Osteoblast (primary cell): ENCODE measurements at regions not wholly inside any gene's neighbourhood (a gene's known extent, or its start where the extent isn't known, plus 50 kb on each side); places are given as distances from the start of the nearest gene placed in this dataset.

ENCODE experiments used
- DNase-seq: peaks from one replicate; pipeline ENCODE4 v3.0.0; 2011; ENCODE audit warnings: low spot score, mixed read lengths; ENCODE audit not compliant: insufficient read length; ENCODE audit errors: missing footprints
- H2AFZ ChIP-seq: 2 replicates; pipeline ENCODE4 v1.6.0; 2011; ENCODE audit warnings: mild to moderate bottlenecking, low read length
- H3K27ac ChIP-seq: 2 replicates; pipeline ENCODE4 v1.5.1; 2011; ENCODE audit warnings: mild to moderate bottlenecking, low read depth, low read length, moderate library complexity
- H3K27me3 ChIP-seq: 2 replicates; pipeline ENCODE4 v1.6.0; 2012; ENCODE audit warnings: mild to moderate bottlenecking, control low read depth, inconsistent platforms, low read length, moderate library complexity; ENCODE audit not compliant: insufficient read depth
- H3K36me3 ChIP-seq: 2 replicates; pipeline ENCODE4 v1.5.1; 2011; ENCODE audit warnings: mild to moderate bottlenecking, low read length, control low read depth, moderate library complexity; ENCODE audit not compliant: insufficient read depth
- H3K4me1 ChIP-seq: 2 replicates; pipeline ENCODE4 v1.5.1; 2011; ENCODE audit warnings: mild to moderate bottlenecking, low read length, control low read depth, moderate library complexity; ENCODE audit not compliant: insufficient read depth
- H3K4me2 ChIP-seq: 2 replicates; pipeline ENCODE4 v1.6.0; 2011; ENCODE audit warnings: mild to moderate bottlenecking, low read length; ENCODE audit not compliant: insufficient read depth
- H3K4me3 ChIP-seq: fragments of 200-600 bp; sonication (generic); 3 replicates; pipeline ENCODE4 v1.5.1; 2012; ENCODE audit warnings: mild to moderate bottlenecking, low read length, inconsistent platforms; ENCODE audit not compliant: insufficient read depth
- H3K79me2 ChIP-seq: 2 replicates; pipeline ENCODE4 v1.6.0; 2012; ENCODE audit warnings: mild to moderate bottlenecking, low read length, control low read depth, inconsistent platforms; ENCODE audit not compliant: insufficient read depth
- H3K9me3 ChIP-seq: 2 replicates; pipeline ENCODE4 v1.5.1; 2011; ENCODE audit warnings: low read depth, low read length, control low read depth
- H4K20me1 ChIP-seq: 2 replicates; pipeline ENCODE4 v1.6.0; 2012; ENCODE audit warnings: mild to moderate bottlenecking, low read length, control low read depth; ENCODE audit not compliant: insufficient read depth
- TF ChIP-seq, protein P1 (sequence below): IDR thresholded peaks from 2 replicates; pipeline ENCODE4 v1.5.1; 2011; ENCODE audit warnings: mild to moderate bottlenecking, low read depth, low read length, moderate library complexity; ENCODE audit errors: extremely low read depth

GRCh38 chr13:22108283-22108942 is 437.5 kb downstream of the FGF9 start:
- TF ChIP-seq, protein P1, sequence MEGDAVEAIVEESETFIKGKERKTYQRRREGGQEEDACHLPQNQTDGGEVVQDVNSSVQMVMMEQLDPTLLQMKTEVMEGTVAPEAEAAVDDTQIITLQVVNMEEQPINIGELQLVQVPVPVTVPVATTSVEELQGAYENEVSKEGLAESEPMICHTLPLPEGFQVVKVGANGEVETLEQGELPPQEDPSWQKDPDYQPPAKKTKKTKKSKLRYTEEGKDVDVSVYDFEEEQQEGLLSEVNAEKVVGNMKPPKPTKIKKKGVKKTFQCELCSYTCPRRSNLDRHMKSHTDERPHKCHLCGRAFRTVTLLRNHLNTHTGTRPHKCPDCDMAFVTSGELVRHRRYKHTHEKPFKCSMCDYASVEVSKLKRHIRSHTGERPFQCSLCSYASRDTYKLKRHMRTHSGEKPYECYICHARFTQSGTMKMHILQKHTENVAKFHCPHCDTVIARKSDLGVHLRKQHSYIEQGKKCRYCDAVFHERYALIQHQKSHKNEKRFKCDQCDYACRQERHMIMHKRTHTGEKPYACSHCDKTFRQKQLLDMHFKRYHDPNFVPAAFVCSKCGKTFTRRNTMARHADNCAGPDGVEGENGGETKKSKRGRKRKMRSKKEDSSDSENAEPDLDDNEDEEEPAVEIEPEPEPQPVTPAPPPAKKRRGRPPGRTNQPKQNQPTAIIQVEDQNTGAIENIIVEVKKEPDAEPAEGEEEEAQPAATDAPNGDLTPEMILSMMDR = no peak
- Histone ChIP-seq H3K4me1 (no peaks in the 10 kb centered on the region), H4K20me1 (no peaks in the 10 kb centered on the region), H3K79me2 (no peaks in the 10 kb centered on the region), H2AFZ (no peak overlapping the region), H3K27me3 (no peaks in the 10 kb centered on the region), H3K9me3 (no peaks in the 10 kb centered on the region), H3K27ac (no peak overlapping the region), H3K4me2 (no peak overlapping the region), H3K4me3 (no peak overlapping the region), H3K36me3 (no peaks in the 10 kb centered on the region)
- no peak for DNase-seq

DNA sequence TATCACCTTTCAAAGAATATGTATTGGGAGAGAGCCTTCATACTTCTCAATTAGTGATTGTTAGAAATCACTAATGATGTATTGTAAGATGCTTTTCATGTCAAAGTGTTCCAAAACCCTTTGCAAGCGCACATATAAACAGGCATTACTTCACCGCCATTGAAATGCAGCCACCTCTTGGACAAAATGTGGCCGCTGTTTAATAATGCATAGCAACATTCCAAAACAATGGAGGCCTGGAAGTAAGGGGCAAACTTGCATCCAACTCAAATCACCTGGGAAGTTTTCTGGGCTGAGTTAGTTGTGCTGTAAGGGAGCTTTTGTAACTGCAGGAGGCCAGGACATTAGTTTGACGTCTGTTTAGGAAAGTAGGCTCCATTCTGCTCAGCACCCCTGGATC is 438.1 kb downstream of the FGF9 start:
- no peak overlapping the region for H3K4me2 ChIP-seq
- no peaks in the 10 kb centered on the region for H4K20me1 ChIP-seq
- H3K27ac ChIP-seq = no peak overlapping the region
- no peaks in the 10 kb centered on the region for H3K27me3 ChIP-seq
- H3K79me2 ChIP-seq = no peaks in the 10 kb centered on the region
- TF ChIP-seq, protein P1 = no peak
- DNase-seq = no peak
- H3K9me3 ChIP-seq = no peaks in the 10 kb centered on the region
- no peak overlapping the region for H3K4me3 ChIP-seq
- H3K36me3 ChIP-seq = no peaks in the 10 kb centered on the region
- no peak overlapping the region for H2AFZ ChIP-seq
- no peaks in the 10 kb centered on the region for H3K4me1 ChIP-seq

DNA sequence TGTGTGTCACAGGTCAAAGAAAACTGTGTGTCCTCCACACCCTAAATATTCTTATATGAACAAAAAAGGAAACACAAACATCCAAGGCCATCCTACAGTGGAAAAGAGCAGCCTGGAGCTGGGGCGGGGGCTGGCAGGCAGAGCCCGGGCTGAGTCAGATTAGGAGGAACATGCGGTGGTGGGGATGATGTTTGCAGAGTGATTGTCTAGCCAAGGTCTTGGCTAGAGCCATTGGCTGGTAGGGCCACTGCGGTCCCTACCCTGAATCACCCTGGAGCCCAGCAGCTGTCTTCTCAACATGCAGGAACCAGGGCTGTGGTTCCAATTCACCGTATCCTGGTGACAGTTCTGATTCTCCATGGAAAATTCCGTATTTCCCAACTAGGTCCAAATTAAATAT is 439.5 kb downstream of the FGF9 start:
- H3K36me3 ChIP-seq = no peaks in the 10 kb centered on the region
- no peaks in the 10 kb centered on the region for H3K4me1 ChIP-seq
- H2AFZ ChIP-seq = no peak overlapping the region
- TF ChIP-seq, protein P1 = no peak
- no peak overlapping the region for H3K4me3 ChIP-seq
- H3K4me2 ChIP-seq = no peak overlapping the region
- H3K27me3 ChIP-seq = no peaks in the 10 kb centered on the region
- no peaks in the 10 kb centered on the region for H3K79me2 ChIP-seq
- DNase-seq = no peak
- no peak overlapping the region for H3K27ac ChIP-seq
- no peaks in the 10 kb centered on the region for H4K20me1 ChIP-seq
- H3K9me3 ChIP-seq = peaks cover 4% of the 10 kb centered on the region

DNA sequence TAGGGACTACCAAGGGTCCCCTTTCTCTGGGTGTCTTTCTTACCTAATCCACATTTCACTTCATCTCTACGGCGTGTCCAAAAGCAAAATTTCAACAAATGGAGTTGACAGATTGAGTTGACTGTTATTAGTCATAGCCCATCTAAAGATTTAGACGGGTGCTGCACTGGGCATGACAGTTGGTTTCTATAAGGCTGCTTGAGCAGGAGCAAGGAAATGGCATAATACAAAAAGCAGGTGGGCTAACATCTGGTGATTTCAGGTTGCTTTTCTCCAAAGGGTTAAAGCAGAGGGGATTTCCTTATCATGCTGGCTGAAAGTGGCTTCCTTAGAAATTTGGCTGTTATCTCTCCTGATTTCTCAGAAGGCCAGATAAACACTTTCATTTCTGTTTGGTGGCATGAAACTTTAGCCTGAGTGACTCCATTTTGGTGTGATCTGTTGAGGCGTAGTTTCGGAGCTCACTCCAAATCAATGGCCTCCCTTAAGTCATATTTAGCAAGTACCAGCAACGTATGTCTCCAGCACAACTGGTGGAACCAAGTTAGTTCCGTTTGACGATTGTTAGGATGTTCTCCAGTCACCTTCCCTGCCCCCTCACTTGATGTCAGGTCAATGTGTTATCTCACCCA is 440.4 kb downstream of the FGF9 start:
- Histone ChIP-seq H4K20me1 (no peaks in the 10 kb centered on the region), H3K36me3 (no peaks in the 10 kb centered on the region), H3K4me1 (no peaks in the 10 kb centered on the region), H3K27ac (no peak overlapping the region), H3K4me3 (no peak overlapping the region), H3K79me2 (no peaks in the 10 kb centered on the region), H3K9me3 (peaks cover 4% of the 10 kb centered on the region), H3K27me3 (no peaks in the 10 kb centered on the region), H3K4me2 (no peak overlapping the region), H2AFZ (no peak overlapping the region)
- no peak for DNase-seq
- TF ChIP-seq, protein P1 = no peak
